Suprapubic skin (tissue), 3 donors: ENCODE measurements at regions not wholly inside any gene's neighbourhood (a gene's known extent, or its start where the extent isn't known, plus 50 kb on each side); places are given as distances from the start of the nearest gene placed in this dataset.

ENCODE experiments used
- EP300 ChIP-seq: sonication (generic); formaldehyde crosslinking; IDR thresholded peaks from one replicate; pipeline ENCODE4 v1.6.1; 2017; ENCODE audit warnings: antibody characterized with exemption
- POLR2A ChIP-seq, 2 donors: fragments of 450-650 bp; IDR thresholded peaks; one replicate each; pipeline ENCODE4 v1.6.1; 2017; ENCODE audit warnings: antibody characterized with exemption in 2 of 2, mild to moderate bottlenecking in 2 of 2, moderate library complexity in 2 of 2
- TF ChIP-seq, protein P1 (sequence below), 2 donors: fragments of 200-600 bp in 1 of 2; fragments of 450-650 bp in 1 of 2; sonication (generic) in 1 of 2; IDR thresholded peaks; one replicate each; pipeline ENCODE4 v1.5.1; 2016 to 2019; ENCODE audit warnings: antibody characterized with exemption in 2 of 2, mild to moderate bottlenecking in 1 of 2, moderate library complexity in 1 of 2

DNA sequence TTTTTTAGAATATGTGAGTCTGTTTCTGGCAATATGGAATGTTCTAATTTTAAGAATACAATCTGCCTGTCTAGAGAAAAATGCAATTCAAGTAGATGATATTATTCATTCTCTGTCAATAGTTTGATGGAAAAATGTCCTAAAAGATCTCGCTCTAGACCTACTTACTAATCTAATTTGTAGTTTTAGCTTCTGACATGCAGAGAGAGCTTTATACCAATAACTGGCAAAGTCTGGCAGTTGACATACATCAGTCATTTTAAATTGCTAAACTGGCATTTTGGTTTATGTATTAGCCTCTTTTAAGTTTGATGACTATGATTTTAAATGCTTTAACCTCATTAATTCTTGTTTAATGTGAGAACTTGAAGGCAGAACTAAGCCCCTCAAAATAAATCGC, 355.0 kb upstream of the CDH10 start:
- TF ChIP-seq, protein P1, sequence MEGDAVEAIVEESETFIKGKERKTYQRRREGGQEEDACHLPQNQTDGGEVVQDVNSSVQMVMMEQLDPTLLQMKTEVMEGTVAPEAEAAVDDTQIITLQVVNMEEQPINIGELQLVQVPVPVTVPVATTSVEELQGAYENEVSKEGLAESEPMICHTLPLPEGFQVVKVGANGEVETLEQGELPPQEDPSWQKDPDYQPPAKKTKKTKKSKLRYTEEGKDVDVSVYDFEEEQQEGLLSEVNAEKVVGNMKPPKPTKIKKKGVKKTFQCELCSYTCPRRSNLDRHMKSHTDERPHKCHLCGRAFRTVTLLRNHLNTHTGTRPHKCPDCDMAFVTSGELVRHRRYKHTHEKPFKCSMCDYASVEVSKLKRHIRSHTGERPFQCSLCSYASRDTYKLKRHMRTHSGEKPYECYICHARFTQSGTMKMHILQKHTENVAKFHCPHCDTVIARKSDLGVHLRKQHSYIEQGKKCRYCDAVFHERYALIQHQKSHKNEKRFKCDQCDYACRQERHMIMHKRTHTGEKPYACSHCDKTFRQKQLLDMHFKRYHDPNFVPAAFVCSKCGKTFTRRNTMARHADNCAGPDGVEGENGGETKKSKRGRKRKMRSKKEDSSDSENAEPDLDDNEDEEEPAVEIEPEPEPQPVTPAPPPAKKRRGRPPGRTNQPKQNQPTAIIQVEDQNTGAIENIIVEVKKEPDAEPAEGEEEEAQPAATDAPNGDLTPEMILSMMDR (IDR thresholded peaks at IDR 0.05), result no peak
- no peak for TF ChIP-seq POLR2A (IDR thresholded peaks at IDR 0.05)
- TF ChIP-seq EP300, result no peak
